ENCODE measurements at regions not wholly inside any gene's neighbourhood (a gene's known extent, or its start where the extent isn't known, plus 50 kb on each side); places are given as distances from the start of the nearest gene placed in this dataset.

DNA sequence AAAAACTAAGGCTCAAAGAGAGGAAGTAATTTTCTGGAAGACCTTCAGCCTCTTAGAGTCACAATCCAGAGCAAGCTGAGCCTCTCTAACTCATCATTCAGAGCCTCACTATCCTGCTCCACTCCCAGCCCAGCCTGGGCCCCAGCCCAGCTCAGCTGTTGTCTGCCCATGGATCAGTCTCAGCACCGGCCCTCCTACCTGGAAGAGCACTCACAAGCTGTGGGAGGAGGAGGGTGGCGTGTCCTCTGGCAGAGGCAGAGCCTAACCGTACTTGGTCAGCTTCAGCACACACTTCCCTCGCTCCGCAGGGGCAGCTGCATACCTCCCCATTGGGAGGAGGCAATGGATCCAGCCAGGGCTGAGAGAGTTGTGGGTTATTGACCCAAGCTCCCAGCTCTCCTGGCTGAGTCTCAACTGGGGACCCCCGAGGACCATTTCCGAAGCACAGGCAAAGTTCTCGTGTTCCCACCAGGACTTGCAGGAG, 66.7 kb upstream of the GPR26 start:
- ChIA-PET CTCF (no interaction called here), POLR2A (no interaction called here)
- no peaks in the 10 kb centered on the region for H3K9me3 ChIP-seq (replicated peaks; ENCODE audit: control insufficient read depth, insufficient read depth, low read length)

GRCh38 chr10:123600177-123600576, 66.0 kb upstream of the GPR26 start:
- Histone ChIP-seq H3K9ac (replicated peaks; ENCODE audit: extremely low read depth, insufficient read depth, low read length) (no peak overlapping the region), H3K9me3 (replicated peaks; ENCODE audit: control insufficient read depth, insufficient read depth, low read length) (no peaks in the 10 kb centered on the region), H3K79me2 (ENCODE audit: control insufficient read depth, insufficient read depth, low read length) (no peaks in the 10 kb centered on the region), H3K4me3 (replicated peaks in 1 of 3; ENCODE audit: insufficient read depth in 1 of 3, low read depth in 1 of 3, low read length in 3 of 3) (no peak overlapping the region), H3K4me2 (ENCODE audit: insufficient read depth, low read length) (no peak overlapping the region), H3K36me3 (ENCODE audit: control insufficient read depth in 2 of 2, extremely low read depth in 1 of 2, insufficient read depth in 2 of 2, low read length in 2 of 2) (no peaks in the 10 kb centered on the region), H3K27me3 (ENCODE audit: control insufficient read depth in 2 of 2, insufficient read depth in 2 of 2, low read length in 2 of 2) (no peaks in the 10 kb centered on the region), H3K9me1 (replicated peaks; ENCODE audit: control insufficient read depth, extremely low read depth, insufficient read depth, low read length) (no peaks in the 10 kb centered on the region), H4K20me1 (replicated peaks; ENCODE audit: control insufficient read depth, extremely low read depth, insufficient read depth, low read length) (no peaks in the 10 kb centered on the region), H3K4me1 (ENCODE audit: control insufficient read depth, extremely low read depth, insufficient read depth, low read length) (no peaks in the 10 kb centered on the region), H3K27ac (ENCODE audit: insufficient read depth, low read depth, low read length) (no peak overlapping the region), H2AFZ (ENCODE audit: low read depth, low read length) (no peak overlapping the region)
- FAIRE-seq (no peak), DNase-seq (ENCODE audit: low read depth, low spot score) (no peak)
- TF ChIP-seq, protein P1, sequence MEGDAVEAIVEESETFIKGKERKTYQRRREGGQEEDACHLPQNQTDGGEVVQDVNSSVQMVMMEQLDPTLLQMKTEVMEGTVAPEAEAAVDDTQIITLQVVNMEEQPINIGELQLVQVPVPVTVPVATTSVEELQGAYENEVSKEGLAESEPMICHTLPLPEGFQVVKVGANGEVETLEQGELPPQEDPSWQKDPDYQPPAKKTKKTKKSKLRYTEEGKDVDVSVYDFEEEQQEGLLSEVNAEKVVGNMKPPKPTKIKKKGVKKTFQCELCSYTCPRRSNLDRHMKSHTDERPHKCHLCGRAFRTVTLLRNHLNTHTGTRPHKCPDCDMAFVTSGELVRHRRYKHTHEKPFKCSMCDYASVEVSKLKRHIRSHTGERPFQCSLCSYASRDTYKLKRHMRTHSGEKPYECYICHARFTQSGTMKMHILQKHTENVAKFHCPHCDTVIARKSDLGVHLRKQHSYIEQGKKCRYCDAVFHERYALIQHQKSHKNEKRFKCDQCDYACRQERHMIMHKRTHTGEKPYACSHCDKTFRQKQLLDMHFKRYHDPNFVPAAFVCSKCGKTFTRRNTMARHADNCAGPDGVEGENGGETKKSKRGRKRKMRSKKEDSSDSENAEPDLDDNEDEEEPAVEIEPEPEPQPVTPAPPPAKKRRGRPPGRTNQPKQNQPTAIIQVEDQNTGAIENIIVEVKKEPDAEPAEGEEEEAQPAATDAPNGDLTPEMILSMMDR (IDR thresholded peaks at IDR 0.05; ENCODE audit: extremely low read depth in 1 of 2, insufficient read depth in 1 of 2, low read depth in 1 of 2, low read length in 2 of 2): no peak
- TF ChIP-seq FOS (IDR thresholded peaks at IDR 0.05; ENCODE audit: borderline replicate concordance, insufficient read depth, low read length): no peak
- TF ChIP-seq, protein P2, sequence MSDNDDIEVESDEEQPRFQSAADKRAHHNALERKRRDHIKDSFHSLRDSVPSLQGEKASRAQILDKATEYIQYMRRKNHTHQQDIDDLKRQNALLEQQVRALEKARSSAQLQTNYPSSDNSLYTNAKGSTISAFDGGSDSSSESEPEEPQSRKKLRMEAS (IDR thresholded peaks at IDR 0.05; ENCODE audit: insufficient read depth, insufficient read length): no peak
- no peak for TF ChIP-seq JUN (IDR thresholded peaks at IDR 0.05; ENCODE audit: borderline replicate concordance, insufficient read depth, insufficient read length, low read depth)
- dilution Hi-C loops (cut with MboI; ENCODE audit: extremely low pct_ligation_motif_present, low sequenced_read_pairs): no loop called here
- BruUV-seq (replicated peaks): no TSS peak
- ChIA-PET POLR2A (no interaction called here), CTCF (no interaction called here)
- intact Hi-C loops (cut with micrococcal nuclease): no loop called here

More for the DNA sequence above, 66.7 kb upstream of the GPR26 start:
- FAIRE-seq (no peak), DNase-seq (ENCODE audit: low read depth, low spot score) (no peak)
- Histone ChIP-seq H3K36me3 (ENCODE audit: control insufficient read depth in 2 of 2, extremely low read depth in 1 of 2, insufficient read depth in 2 of 2, low read length in 2 of 2) (no peaks in the 10 kb centered on the region), H2AFZ (ENCODE audit: low read depth, low read length) (no peak overlapping the region), H3K4me3 (replicated peaks in 1 of 3; ENCODE audit: insufficient read depth in 1 of 3, low read depth in 1 of 3, low read length in 3 of 3) (no peak overlapping the region), H3K9me1 (replicated peaks; ENCODE audit: control insufficient read depth, extremely low read depth, insufficient read depth, low read length) (no peaks in the 10 kb centered on the region), H3K27me3 (ENCODE audit: control insufficient read depth in 2 of 2, insufficient read depth in 2 of 2, low read length in 2 of 2) (no peaks in the 10 kb centered on the region), H3K4me1 (ENCODE audit: control insufficient read depth, extremely low read depth, insufficient read depth, low read length) (no peaks in the 10 kb centered on the region), H3K27ac (ENCODE audit: insufficient read depth, low read depth, low read length) (no peak overlapping the region), H3K9ac (replicated peaks; ENCODE audit: extremely low read depth, insufficient read depth, low read length) (no peak overlapping the region), H3K79me2 (ENCODE audit: control insufficient read depth, insufficient read depth, low read length) (no peaks in the 10 kb centered on the region), H4K20me1 (replicated peaks; ENCODE audit: control insufficient read depth, extremely low read depth, insufficient read depth, low read length) (no peaks in the 10 kb centered on the region), H3K4me2 (ENCODE audit: insufficient read depth, low read length) (no peak overlapping the region)
- dilution Hi-C loops (cut with MboI; ENCODE audit: extremely low pct_ligation_motif_present, low sequenced_read_pairs): no loop called here
- TF ChIP-seq POLR2A (IDR thresholded peaks at IDR 0.05; ENCODE audit: low read depth, low read length) (no peak), JUN (IDR thresholded peaks at IDR 0.05; ENCODE audit: borderline replicate concordance, insufficient read depth, insufficient read length, low read depth) (no peak), POLR2AphosphoS5 (IDR thresholded peaks at IDR 0.05; ENCODE audit: insufficient read depth, low read depth, low read length) (no peak), FOS (IDR thresholded peaks at IDR 0.05; ENCODE audit: borderline replicate concordance, insufficient read depth, low read length) (no peak), EZH2 (IDR thresholded peaks at IDR 0.05; ENCODE audit: borderline replicate concordance, low read depth, low read length, severe bottlenecking) (no peak), MYC (IDR thresholded peaks at IDR 0.05; ENCODE audit: low read depth, low read length) (no peak)
- TF ChIP-seq, protein P2 (IDR thresholded peaks at IDR 0.05; ENCODE audit: insufficient read depth, insufficient read length): no peak
- intact Hi-C loops (cut with micrococcal nuclease): no loop called here
- BruUV-seq (replicated peaks): no TSS peak
